ENCODE measurements at regions not wholly inside any gene's neighbourhood (a gene's known extent, or its start where the extent isn't known, plus 50 kb on each side); places are given as distances from the start of the nearest gene placed in this dataset.
"Not testable (repeated sequence)": the region's sequence is repeated elsewhere in the genome, so short reads cannot be mapped to it uniquely, and the experiment has no call there.

- H3K4me2 ChIP-seq (ENCODE audit: insufficient read depth, low read length); H3K27me3 ChIP-seq (ENCODE audit: control insufficient read depth in 2 of 2, insufficient read depth in 2 of 2, low read length in 2 of 2); CTCF ChIA-PET (ENCODE audit: low intra/inter-chr PET ratio); H3K4me3 ChIP-seq; intact Hi-C loops (cut with micrococcal nuclease); POLR2A ChIA-PET; H3K9me1 ChIP-seq (ENCODE audit: control insufficient read depth, insufficient read depth, low read length); H3K79me2 ChIP-seq (ENCODE audit: control insufficient read depth, insufficient read depth, low read length); ATAC-seq; BruUV-seq (replicated peaks); H3K9ac ChIP-seq (ENCODE audit: insufficient read depth in 1 of 2, low read depth in 2 of 2, low read length in 2 of 2); DNase-seq (ENCODE audit: extremely low read depth in 1 of 4, low spot score in 3 of 4); H4K20me1 ChIP-seq (replicated peaks; ENCODE audit: control insufficient read depth, insufficient read depth, low read length); H3K9me3 ChIP-seq (replicated peaks; ENCODE audit: control insufficient read depth, insufficient read depth, low read depth, low read length); H3K36me3 ChIP-seq (ENCODE audit: control insufficient read depth, insufficient read depth, low read length); FAIRE-seq; H2AFZ ChIP-seq (ENCODE audit: low read depth, low read length); H3K27ac ChIP-seq (ENCODE audit: extremely low read depth, low read depth, low read length); H3K4me1 ChIP-seq (replicated peaks in 1 of 2; ENCODE audit: control insufficient read depth in 2 of 2, insufficient read depth in 2 of 2, low read length in 2 of 2): not testable (repeated sequence)
- 0% methylated on average over 1 of the region's 1 CpG for WGBS (ENCODE audit: insufficient coverage, low coverage, missing lambda C conversion rate)
- in situ Hi-C loops (cut with MboI), result loop anchor here (10.0 kb wide), 2 partner anchors 408 to 1002 kb away; no protein-coding TSS in a partner anchor
Observed at GRCh38 chr7:54453168-54453567, 89.0 kb upstream of the VSTM2A start.

- H3K4me2 ChIP-seq (ENCODE audit: insufficient read depth, low read length); H3K79me2 ChIP-seq (ENCODE audit: control insufficient read depth, insufficient read depth, low read length); BruUV-seq (replicated peaks); H3K4me1 ChIP-seq (replicated peaks in 1 of 2; ENCODE audit: control insufficient read depth in 2 of 2, insufficient read depth in 2 of 2, low read length in 2 of 2); H3K9me3 ChIP-seq (replicated peaks; ENCODE audit: control insufficient read depth, insufficient read depth, low read depth, low read length); intact Hi-C loops (cut with micrococcal nuclease); DNase-seq (ENCODE audit: extremely low read depth in 1 of 4, low spot score in 3 of 4); FAIRE-seq; H3K9me1 ChIP-seq (ENCODE audit: control insufficient read depth, insufficient read depth, low read length); H4K20me1 ChIP-seq (replicated peaks; ENCODE audit: control insufficient read depth, insufficient read depth, low read length); H3K27ac ChIP-seq (ENCODE audit: extremely low read depth, low read depth, low read length); H3K27me3 ChIP-seq (ENCODE audit: control insufficient read depth in 2 of 2, insufficient read depth in 2 of 2, low read length in 2 of 2); H3K36me3 ChIP-seq (ENCODE audit: control insufficient read depth, insufficient read depth, low read length); CTCF ChIA-PET (ENCODE audit: low intra/inter-chr PET ratio); ATAC-seq; H3K9ac ChIP-seq (ENCODE audit: insufficient read depth in 1 of 2, low read depth in 2 of 2, low read length in 2 of 2); H3K4me3 ChIP-seq; H2AFZ ChIP-seq (ENCODE audit: low read depth, low read length); POLR2A ChIA-PET: not testable (repeated sequence)
- in situ Hi-C loops (cut with MboI), result loop anchor here (10.0 kb wide), 2 partner anchors 410 to 1000 kb away; no protein-coding TSS in a partner anchor
- WGBS (ENCODE audit: insufficient coverage, low coverage, missing lambda C conversion rate), result 0% methylated on average over 6 of the region's 6 CpGs
Observed at GRCh38 chr7:54454700-54455099, 87.5 kb upstream of the VSTM2A start.
